Esophagus muscularis mucosa (tissue), 4 donors: ENCODE measurements at regions not wholly inside any gene's neighbourhood (a gene's known extent, or its start where the extent isn't known, plus 50 kb on each side); places are given as distances from the start of the nearest gene placed in this dataset.

Experiments used
- DNase-seq: peaks from one replicate; pipeline ENCODE4 v3.0.0-alpha.2; 2017; ENCODE audit errors: extremely low spot score
- H3K27ac ChIP-seq, 4 donors: fragments of 200-600 bp; sonication (generic); replicated peaks in 1 of 4; 1 replicate in 3 of 4; 2 replicates in 1 of 4; pipeline ENCODE4 v1.5.1; 2016 to 2019; ENCODE audit warnings: mild to moderate bottlenecking in 1 of 4
- H3K27me3 ChIP-seq, 4 donors: fragments of 200-600 bp; sonication (generic); one replicate each; pipeline versions ENCODE4 v1.5.1 to v1.6.0; 2016 to 2019
- H3K36me3 ChIP-seq, 4 donors: fragments of 200-600 bp; sonication (generic); one replicate each; pipeline ENCODE4 v1.5.1; 2016 to 2019
- H3K4me1 ChIP-seq, 4 donors: fragments of 200-600 bp; sonication (generic); one replicate each; pipeline ENCODE4 v1.5.1; 2016 to 2019
- H3K4me3 ChIP-seq, 4 donors: fragments of 200-600 bp; sonication (generic); 1 replicate in 2 of 4; 2 replicates in 2 of 4; pipeline ENCODE4 v1.5.1; 2016 to 2019; ENCODE audit warnings: mild to moderate bottlenecking in 4 of 4, moderate library complexity in 1 of 4
- H3K9me3 ChIP-seq, 4 donors: fragments of 200-600 bp; sonication (generic); 1 replicate in 3 of 4; 2 replicates in 1 of 4; pipeline ENCODE4 v1.5.1; 2016 to 2019
- CTCF ChIP-seq, 3 experiments: fragments of 200-600 bp in 2 of 3; fragments of 450-650 bp in 1 of 3; sonication (generic) in 2 of 3; IDR thresholded peaks; one replicate each; pipeline ENCODE4 v1.5.1; 2017 to 2019; ENCODE audit warnings: antibody characterized with exemption in 3 of 3, mild to moderate bottlenecking in 2 of 3, moderate library complexity in 1 of 3
- EP300 ChIP-seq: sonication (generic); formaldehyde crosslinking; IDR thresholded peaks from one replicate; pipeline ENCODE4 v1.6.1; 2017; ENCODE audit warnings: antibody characterized with exemption
- POLR2A ChIP-seq: fragments of 450-650 bp; IDR thresholded peaks from one replicate; pipeline ENCODE4 v1.6.1; 2017; ENCODE audit warnings: antibody characterized with exemption, moderate library complexity, mild to moderate bottlenecking, low read depth
- POLR2AphosphoS5 ChIP-seq, 2 donors: sonication (generic); formaldehyde crosslinking; IDR thresholded peaks; one replicate each; pipeline ENCODE4 v1.6.1; 2017; ENCODE audit warnings: antibody characterized with exemption in 2 of 2
- WGBS: methylation state at CpG from one replicate; pipeline ENCODE4 v1.1.5; 2018; 5-methylcytosine and 5-hydroxymethylcytosine counted together
- intact Hi-C: fragments of 100-400 bp; cut with DNase I; formaldehyde crosslinking; loops from one replicate; pipeline ENCODE4 v1.15.1; 2023

DNA sequence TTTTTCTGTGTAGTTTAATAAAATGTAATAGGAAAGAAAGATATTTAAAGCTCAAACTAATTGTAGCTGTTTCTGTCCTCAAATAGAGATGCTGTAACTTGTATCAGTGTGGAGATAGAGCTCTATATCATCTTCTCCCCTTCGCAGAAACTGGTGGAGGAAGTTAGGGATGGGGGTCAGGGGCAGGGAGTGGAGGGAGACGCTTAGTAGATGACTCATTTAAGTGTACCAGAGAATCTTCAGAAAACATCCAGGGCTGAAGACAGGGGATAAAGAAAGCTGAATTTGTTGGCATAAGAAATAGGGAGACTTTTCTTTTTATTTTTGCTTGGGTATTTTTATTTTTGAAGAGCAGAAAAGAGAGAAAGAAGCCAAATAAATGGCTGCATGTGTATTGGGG, 282.6 kb upstream of the DPYD start:
- TF ChIP-seq EP300 (no peak), CTCF (IDR thresholded peaks at IDR 0.05) (no peak), POLR2AphosphoS5 (IDR thresholded peaks at IDR 0.05) (no peak), POLR2A (no peak)
- Histone ChIP-seq H3K4me3 (no peak overlapping the region), H3K4me1 (no peaks in the 10 kb centered on the region), H3K36me3 (no peaks in the 10 kb centered on the region), H3K9me3 (no peaks in the 10 kb centered on the region), H3K27ac (no peak overlapping the region), H3K27me3 (no peaks in the 10 kb centered on the region)
- intact Hi-C loops = no loop called here
- DNase-seq = no peak
- 39% methylated on average over 2 of the region's 2 CpGs for WGBS

GRCh38 chr1:98201666-98202081, 280.8 kb upstream of the DPYD start:
- 26% methylated on average over 4 of the region's 4 CpGs for WGBS
- no peak for TF ChIP-seq CTCF (IDR thresholded peaks at IDR 0.05)
- no peak for TF ChIP-seq POLR2A
- TF ChIP-seq POLR2AphosphoS5 (IDR thresholded peaks at IDR 0.05) = no peak
- no peak for TF ChIP-seq EP300
- Histone ChIP-seq H3K9me3 (no peaks in the 10 kb centered on the region), H3K4me1 (no peaks in the 10 kb centered on the region), H3K27me3 (no peaks in the 10 kb centered on the region), H3K4me3 (no peak overlapping the region), H3K36me3 (no peaks in the 10 kb centered on the region), H3K27ac (no peak overlapping the region)
- intact Hi-C loops = no loop called here
- no peak for DNase-seq

GRCh38 chr1:98197356-98197755, 276.5 kb upstream of the DPYD start:
- intact Hi-C loops = no loop called here
- WGBS = 86% methylated on average over 3 of the region's 3 CpGs

DNA sequence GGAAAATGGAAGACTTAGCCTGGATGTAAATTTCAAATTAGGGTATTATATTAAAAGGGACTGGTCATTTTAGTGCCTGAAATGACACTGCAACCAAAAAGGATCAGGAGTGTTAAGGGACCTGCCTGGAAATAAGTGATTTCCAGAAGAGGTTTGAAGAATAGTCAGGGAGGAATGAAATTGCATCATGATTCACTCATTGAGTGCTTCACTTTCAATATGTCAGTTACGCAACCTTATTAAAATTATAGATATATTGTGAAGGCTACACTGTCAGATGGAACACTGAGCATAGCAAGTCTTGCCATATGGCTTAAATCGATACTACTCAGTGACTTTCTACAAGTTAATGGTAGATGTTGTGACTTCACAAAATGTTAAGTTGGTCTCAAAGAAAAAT, 275.2 kb upstream of the DPYD start:
- Histone ChIP-seq H3K4me1 (no peaks in the 10 kb centered on the region), H3K36me3 (no peaks in the 10 kb centered on the region), H3K27ac (no peak overlapping the region), H3K9me3 (no peaks in the 10 kb centered on the region), H3K27me3 (no peaks in the 10 kb centered on the region), H3K4me3 (no peak overlapping the region)
- intact Hi-C loops = no loop called here
- WGBS = 92% methylated on average over 2 of the region's 2 CpGs
- no peak for DNase-seq
- no peak for TF ChIP-seq POLR2A
- no peak for TF ChIP-seq POLR2AphosphoS5 (IDR thresholded peaks at IDR 0.05)
- TF ChIP-seq CTCF (IDR thresholded peaks at IDR 0.05) = no peak
- no peak for TF ChIP-seq EP300

More at GRCh38 chr1:98197356-98197755, 276.5 kb upstream of the DPYD start:
- H3K27me3 ChIP-seq = no peaks in the 10 kb centered on the region
- no peak for DNase-seq
- H3K27ac ChIP-seq = no peak overlapping the region
- no peak overlapping the region for H3K4me3 ChIP-seq
- H3K36me3 ChIP-seq = no peaks in the 10 kb centered on the region
- no peaks in the 10 kb centered on the region for H3K4me1 ChIP-seq
- TF ChIP-seq POLR2AphosphoS5 (IDR thresholded peaks at IDR 0.05) (no peak), POLR2A (no peak), CTCF (IDR thresholded peaks at IDR 0.05) (no peak), EP300 (no peak)
- no peaks in the 10 kb centered on the region for H3K9me3 ChIP-seq

GRCh38 chr1:98188774-98189173, 267.9 kb upstream of the DPYD start:
- Histone ChIP-seq H3K36me3 (no peaks in the 10 kb centered on the region), H3K27ac (no peak overlapping the region), H3K4me1 (no peaks in the 10 kb centered on the region), H3K9me3 (no peaks in the 10 kb centered on the region), H3K4me3 (no peak overlapping the region), H3K27me3 (no peaks in the 10 kb centered on the region)
- WGBS = 73% methylated on average over 1 of the region's 1 CpG
- TF ChIP-seq CTCF (IDR thresholded peaks at IDR 0.05) (no peak), POLR2A (no peak), POLR2AphosphoS5 (IDR thresholded peaks at IDR 0.05) (no peak), EP300 (no peak)
- no peak for DNase-seq
- intact Hi-C loops = no loop called here
